Adrenal gland (tissue), 9 donors: ENCODE measurements at regions not wholly inside any gene's neighbourhood (a gene's known extent, or its start where the extent isn't known, plus 50 kb on each side); places are given as distances from the start of the nearest gene placed in this dataset.

Source experiments
- DNase-seq, 7 donors: peaks; one replicate each; pipeline ENCODE4 v3.0.0-alpha.2; 2019 to 2020
- H3K27ac ChIP-seq, 5 donors: fragments of 200-600 bp; sonication (generic) in 4 of 5; 1 replicate in 3 of 5; 2 replicates in 2 of 5; pipeline versions ENCODE4 v1.5.1 to v1.8.0; 2016 to 2020; ENCODE audit warnings: mild to moderate bottlenecking in 1 of 5
- H3K27me3 ChIP-seq: fragments of 200-600 bp; 2 replicates; pipeline ENCODE4 v1.8.0; 2021
- H3K36me3 ChIP-seq, 2 donors: fragments of 200-600 bp; replicated peaks in 1 of 2; 1 replicate in 1 of 2; 2 replicates in 1 of 2; pipeline versions ENCODE4 v1.5.1 to v1.8.0; 2018 to 2022
- H3K4me1 ChIP-seq, 2 donors: fragments of 200-600 bp; replicated peaks in 1 of 2; 1 replicate in 1 of 2; 2 replicates in 1 of 2; pipeline versions ENCODE4 v1.5.1 to v1.8.0; 2018 to 2021
- H3K4me3 ChIP-seq, 4 donors: fragments of 200-600 bp; sonication (generic) in 3 of 4; one replicate each; pipeline ENCODE4 v1.5.1; 2016 to 2018
- H3K9me3 ChIP-seq, 3 donors: fragments of 200-600 bp; sonication (generic) in 1 of 3; replicated peaks in 1 of 3; 1 replicate in 2 of 3; 2 replicates in 1 of 3; pipeline versions ENCODE4 v1.5.1 to v1.8.0; 2016 to 2021
- POLR2A ChIP-seq, 2 donors: fragments of 450-650 bp; IDR thresholded peaks; one replicate each; pipeline ENCODE4 v1.6.1; 2017; ENCODE audit warnings: antibody characterized with exemption in 2 of 2, mild to moderate bottlenecking in 2 of 2, moderate library complexity in 1 of 2
- WGBS, 4 donors: extraction: QIAGEN DNeasy Blood & Tissue Kit in 2 of 4; methylation state at CpG; one replicate each; pipeline versions ENCODE4 v1.1.5 to v1.1.7; 2013 to 2017; 5-methylcytosine and 5-hydroxymethylcytosine counted together
- intact Hi-C, 2 donors: fragments of 100-400 bp; cut with DNase I; formaldehyde crosslinking; loops; one replicate each; pipeline versions ENCODE4 v1.14.1 to v1.15.0; 2022 to 2023
- TF ChIP-seq, protein P1 (sequence below), 6 experiments: fragments of 450-650 bp in 4 of 6; fragments of 200-600 bp in 2 of 6; sonication (generic) in 1 of 6; IDR thresholded peaks; 1 replicate in 5 of 6; 2 replicates in 1 of 6; pipeline versions ENCODE4 v1.5.1 to v1.8.0; 2016 to 2021; ENCODE audit warnings: antibody characterized with exemption in 6 of 6, mild to moderate bottlenecking in 2 of 6, moderate library complexity in 1 of 6
- donor health status: healthy with polysubstance abuse.
- donor health status: Bipolar disorder and iron deficiency.
- donor health status: DM: yes; HTN: yes; CAD: no.
- donor health status: DM: no; HTN: no; CAD: no.
- donor health status: DM: no; HTN: no; CAD: no.

DNA sequence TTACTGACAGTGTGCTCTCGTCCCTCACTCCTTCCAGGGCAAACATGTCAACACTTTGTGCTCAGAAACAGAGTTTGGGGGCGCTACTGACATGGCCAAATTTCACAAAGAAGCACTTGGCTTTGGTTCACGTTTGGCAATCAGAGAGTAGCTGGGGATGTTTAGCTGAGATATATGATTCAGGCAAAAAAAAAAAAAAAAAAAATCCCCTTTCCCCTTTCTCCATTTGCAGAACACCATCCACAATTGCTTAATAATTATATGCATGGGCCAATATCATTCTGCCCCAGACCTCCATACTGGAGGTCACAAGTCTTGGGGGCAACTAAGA lies 128.4 kb upstream of the ADGRF1 start:
- H3K9me3 ChIP-seq, result no peaks in the 10 kb centered on the region
- intact Hi-C loops, result no loop called here
- H3K4me3 ChIP-seq, result no peak overlapping the region
- no peaks in the 10 kb centered on the region for H3K27me3 ChIP-seq
- DNase-seq, result no peak
- no peak overlapping the region for H3K27ac ChIP-seq
- no peaks in the 10 kb centered on the region for H3K4me1 ChIP-seq
- no peaks in the 10 kb centered on the region for H3K36me3 ChIP-seq
- 58 to 68% (median 63%) methylated on average over 3 of the region's 3 CpGs for WGBS, 4 donors
- no peak for TF ChIP-seq POLR2A (IDR thresholded peaks at IDR 0.05)
- TF ChIP-seq, protein P1, sequence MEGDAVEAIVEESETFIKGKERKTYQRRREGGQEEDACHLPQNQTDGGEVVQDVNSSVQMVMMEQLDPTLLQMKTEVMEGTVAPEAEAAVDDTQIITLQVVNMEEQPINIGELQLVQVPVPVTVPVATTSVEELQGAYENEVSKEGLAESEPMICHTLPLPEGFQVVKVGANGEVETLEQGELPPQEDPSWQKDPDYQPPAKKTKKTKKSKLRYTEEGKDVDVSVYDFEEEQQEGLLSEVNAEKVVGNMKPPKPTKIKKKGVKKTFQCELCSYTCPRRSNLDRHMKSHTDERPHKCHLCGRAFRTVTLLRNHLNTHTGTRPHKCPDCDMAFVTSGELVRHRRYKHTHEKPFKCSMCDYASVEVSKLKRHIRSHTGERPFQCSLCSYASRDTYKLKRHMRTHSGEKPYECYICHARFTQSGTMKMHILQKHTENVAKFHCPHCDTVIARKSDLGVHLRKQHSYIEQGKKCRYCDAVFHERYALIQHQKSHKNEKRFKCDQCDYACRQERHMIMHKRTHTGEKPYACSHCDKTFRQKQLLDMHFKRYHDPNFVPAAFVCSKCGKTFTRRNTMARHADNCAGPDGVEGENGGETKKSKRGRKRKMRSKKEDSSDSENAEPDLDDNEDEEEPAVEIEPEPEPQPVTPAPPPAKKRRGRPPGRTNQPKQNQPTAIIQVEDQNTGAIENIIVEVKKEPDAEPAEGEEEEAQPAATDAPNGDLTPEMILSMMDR (IDR thresholded peaks at IDR 0.05), result no peak

DNA sequence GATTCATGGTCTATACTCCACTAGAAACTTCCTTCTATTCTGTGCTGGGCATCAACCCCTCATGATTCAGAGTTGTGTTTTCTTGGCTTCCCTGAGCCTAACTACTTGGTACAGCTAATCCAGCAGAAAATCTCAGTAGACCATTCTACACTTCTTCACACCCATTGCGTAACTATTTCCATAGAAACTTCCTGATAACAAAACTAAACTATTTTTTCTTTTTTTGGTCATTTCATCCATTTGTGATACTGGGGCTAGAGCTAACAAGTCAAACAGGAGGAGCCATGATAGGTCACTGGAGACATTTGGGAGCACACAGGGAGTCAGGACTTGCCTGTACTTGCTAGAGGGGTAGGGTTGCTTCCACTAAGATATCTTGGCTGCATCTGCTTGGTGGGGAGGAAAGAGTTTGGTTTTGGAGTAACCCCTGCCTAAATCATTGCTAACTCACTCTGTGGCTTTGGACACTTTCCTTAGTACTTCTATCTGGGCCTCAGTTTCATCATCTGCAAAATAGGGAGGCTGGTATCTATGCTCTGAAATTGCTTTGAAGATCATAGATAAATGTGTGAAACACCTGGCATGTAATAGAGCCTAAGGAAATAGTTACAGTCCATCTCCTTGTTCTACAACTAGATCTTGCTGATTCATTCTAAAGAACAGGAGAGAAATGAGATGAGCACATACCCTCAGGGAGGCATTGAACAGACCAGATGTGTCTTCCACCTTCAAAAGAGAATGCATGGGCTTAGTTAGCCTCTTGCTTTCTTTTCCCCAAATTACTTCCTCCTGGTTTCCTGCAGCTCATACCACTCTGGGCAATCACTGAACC lies 127.9 kb upstream of the ADGRF1 start:
- Histone ChIP-seq H3K27ac (no peak overlapping the region), H3K4me3 (no peak overlapping the region), H3K36me3 (no peaks in the 10 kb centered on the region), H3K27me3 (no peaks in the 10 kb centered on the region), H3K4me1 (no peaks in the 10 kb centered on the region), H3K9me3 (no peaks in the 10 kb centered on the region)
- WGBS, 4 donors, result 81 to 89% (median 86%) methylated on average over 1 of the region's 1 CpG
- no peak for DNase-seq
- intact Hi-C loops, result no loop called here
- TF ChIP-seq, protein P1 (IDR thresholded peaks at IDR 0.05), result no peak
- no peak for TF ChIP-seq POLR2A (IDR thresholded peaks at IDR 0.05)

DNA sequence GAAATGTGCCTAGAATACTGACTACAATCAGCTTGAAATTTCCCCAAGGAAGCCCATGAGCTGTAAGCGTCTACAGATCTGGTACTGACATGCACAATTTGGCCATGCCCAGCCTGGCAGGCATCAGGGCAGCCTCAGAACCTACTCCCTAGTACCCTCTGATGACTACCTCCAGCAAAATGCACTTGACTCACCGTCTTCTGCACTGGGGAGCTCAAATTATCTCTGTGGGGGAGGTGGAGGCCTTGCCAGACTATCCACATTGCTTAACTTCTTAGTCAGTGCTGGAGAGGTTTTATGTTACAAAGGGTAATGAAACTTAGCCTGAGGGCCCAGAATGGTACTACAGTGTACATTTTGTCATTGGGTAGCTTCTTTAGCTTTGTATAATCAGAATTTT lies 126.0 kb upstream of the ADGRF1 start:
- Histone ChIP-seq H3K4me1 (no peaks in the 10 kb centered on the region), H3K36me3 (no peaks in the 10 kb centered on the region), H3K9me3 (no peaks in the 10 kb centered on the region), H3K27ac (no peak overlapping the region), H3K27me3 (no peaks in the 10 kb centered on the region), H3K4me3 (no peak overlapping the region)
- peak in 3 of 7 donors; percentile 16 to 31 (median 16) for DNase-seq
- TF ChIP-seq, protein P1 (IDR thresholded peaks at IDR 0.05), result no peak
- no peak for TF ChIP-seq POLR2A (IDR thresholded peaks at IDR 0.05)
- WGBS, 4 donors, result 51 to 63% (median 61%) methylated on average over 2 of the region's 2 CpGs
- intact Hi-C loops, result no loop called here

DNA sequence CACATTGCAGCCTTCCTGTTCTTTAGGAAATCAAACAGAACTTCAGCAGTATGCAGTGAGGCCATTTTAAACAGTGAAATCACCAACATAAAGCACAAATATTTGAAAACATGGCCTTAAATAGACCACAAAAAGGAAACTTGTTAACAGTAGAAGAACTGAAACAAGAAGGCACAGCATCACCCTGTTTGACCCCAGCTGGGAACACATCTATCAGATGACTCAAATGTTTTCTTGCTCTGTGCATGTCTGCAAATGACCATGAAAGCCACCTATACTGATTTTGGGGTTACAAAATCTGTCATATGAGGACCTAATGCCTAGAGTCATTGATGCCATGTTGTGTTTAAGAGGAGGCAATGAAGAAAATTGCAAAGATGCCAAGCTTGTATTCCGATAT lies 123.8 kb upstream of the ADGRF1 start:
- Histone ChIP-seq H3K4me1 (no peaks in the 10 kb centered on the region), H3K27me3 (no peaks in the 10 kb centered on the region), H3K9me3 (no peaks in the 10 kb centered on the region), H3K36me3 (no peaks in the 10 kb centered on the region), H3K27ac (no peak overlapping the region), H3K4me3 (no peak overlapping the region)
- WGBS, 4 donors, result 78 to 92% (median 89%) methylated on average over 1 of the region's 1 CpG
- intact Hi-C loops, result no loop called here
- DNase-seq, result peak in 1 of 7 donors; percentile 29
- TF ChIP-seq POLR2A (IDR thresholded peaks at IDR 0.05), result no peak

DNA sequence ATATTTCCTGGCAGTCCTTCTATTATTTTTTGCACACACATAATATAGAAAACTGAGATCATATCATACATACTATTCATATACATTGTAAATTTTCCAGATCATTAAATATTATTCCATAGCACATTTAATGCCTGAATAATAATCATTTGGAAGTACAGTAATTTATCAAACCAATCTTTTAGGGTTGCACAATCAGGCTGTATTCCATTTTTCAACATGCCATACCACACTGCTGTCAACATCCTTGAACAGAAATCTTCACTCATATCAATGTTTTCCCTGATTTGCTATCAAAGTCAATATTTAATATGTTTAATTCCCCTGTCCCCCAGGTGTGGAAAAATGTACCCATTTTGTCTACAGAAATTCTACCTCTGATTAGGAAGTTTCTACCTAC lies 122.7 kb upstream of the ADGRF1 start:
- H3K36me3 ChIP-seq, result no peaks in the 10 kb centered on the region
- intact Hi-C loops, result no loop called here
- H3K4me3 ChIP-seq, result no peak overlapping the region
- no peaks in the 10 kb centered on the region for H3K9me3 ChIP-seq
- no peak overlapping the region for H3K27ac ChIP-seq
- TF ChIP-seq POLR2A (IDR thresholded peaks at IDR 0.05), result no peak
- TF ChIP-seq, protein P1 (IDR thresholded peaks at IDR 0.05), result no peak
- DNase-seq, result no peak
- no peaks in the 10 kb centered on the region for H3K27me3 ChIP-seq
- H3K4me1 ChIP-seq, result no peaks in the 10 kb centered on the region
